Spleen (tissue), 11 donors: ENCODE measurements at regions not wholly inside any gene's neighbourhood (a gene's known extent, or its start where the extent isn't known, plus 50 kb on each side); places are given as distances from the start of the nearest gene placed in this dataset.

Experiments
- DNase-seq: peaks from one replicate; pipeline ENCODE4 v3.0.0-alpha.2; 2020
- H3K27ac ChIP-seq, 8 donors: fragments of 200-600 bp; sonication (generic) in 7 of 8; 1 replicate in 4 of 8; 2 replicates in 4 of 8; pipeline versions ENCODE4 v1.5.0 to v1.8.0; 2016 to 2021; ENCODE audit warnings: inconsistent platforms in 4 of 8, mild to moderate bottlenecking in 4 of 8, moderate library complexity in 1 of 8
- H3K27me3 ChIP-seq, 7 donors: fragments of 200-600 bp; sonication (generic) in 6 of 7; replicated peaks in 1 of 7; 1 replicate in 4 of 7; 2 replicates in 3 of 7; pipeline versions ENCODE4 v1.5.0 to v1.8.0; 2016 to 2021; ENCODE audit warnings: inconsistent platforms in 3 of 7, mild to moderate bottlenecking in 1 of 7
- H3K36me3 ChIP-seq, 6 donors: fragments of 200-600 bp; sonication (generic) in 5 of 6; 1 replicate in 4 of 6; 2 replicates in 2 of 6; pipeline versions ENCODE4 v1.5.0 to v1.8.0; 2016 to 2021; ENCODE audit warnings: inconsistent platforms in 2 of 6
- H3K4me1 ChIP-seq, 6 donors: fragments of 200-600 bp; sonication (generic) in 5 of 6; 1 replicate in 3 of 6; 2 replicates in 3 of 6; pipeline versions ENCODE4 v1.5.0 to v1.8.0; 2016 to 2021; ENCODE audit warnings: inconsistent platforms in 3 of 6
- H3K4me3 ChIP-seq, 8 donors: fragments of 200-600 bp; sonication (generic) in 7 of 8; 1 replicate in 4 of 8; 2 replicates in 4 of 8; pipeline versions ENCODE4 v1.5.0 to v1.8.0; 2016 to 2021; ENCODE audit warnings: inconsistent platforms in 4 of 8, mild to moderate bottlenecking in 4 of 8, moderate library complexity in 2 of 8
- H3K9me3 ChIP-seq, 8 donors: fragments of 200-600 bp; sonication (generic) in 7 of 8; 1 replicate in 4 of 8; 2 replicates in 4 of 8; pipeline versions ENCODE4 v1.5.0 to v1.8.0; 2016 to 2021; ENCODE audit warnings: inconsistent platforms in 4 of 8
- CTCF ChIP-seq, 11 experiments: fragments of 200-600 bp in 7 of 11; fragments of 450-650 bp in 4 of 11; sonication (generic) in 4 of 11; IDR thresholded peaks in 8 of 11; conservative IDR thresholded peaks in 3 of 11; 1 replicate in 7 of 11; 2 replicates in 4 of 11; pipeline versions ENCODE4 v1.4.0 to v1.8.0; 2016 to 2021; ENCODE audit warnings: antibody characterized with exemption in 11 of 11, inconsistent platforms in 4 of 11, mild to moderate bottlenecking in 1 of 11
- POLR2A ChIP-seq, 3 donors: fragments of 450-650 bp; IDR thresholded peaks; one replicate each; pipeline ENCODE4 v1.5.1; 2017; ENCODE audit warnings: antibody characterized with exemption in 3 of 3, mild to moderate bottlenecking in 1 of 3
- POLR2AphosphoS5 ChIP-seq, 3 donors: sonication (generic); formaldehyde crosslinking; IDR thresholded peaks; one replicate each; pipeline ENCODE4 v1.5.1; 2017; ENCODE audit warnings: antibody characterized with exemption in 3 of 3
- WGBS, 5 donors: extraction: QIAGEN DNeasy Blood & Tissue Kit in 3 of 5; methylation state at CpG; one replicate each; pipeline versions ENCODE4 v1.1.5 to v1.1.7; 2013 to 2018; 5-methylcytosine and 5-hydroxymethylcytosine counted together
- intact Hi-C: fragments of 100-400 bp; cut with DNase I; formaldehyde crosslinking; loops from one replicate; pipeline ENCODE4 v1.15.0; 2023; ENCODE audit warnings: low total_unique reads
- donor health status: healthy with polysubstance abuse.
- donor health status: DM: no; HTN: no; CAD: no; lungs with moderate emphysema.
- donor health status: DM: no; HTN: no; CAD: no.
- donor health status: Bipolar disorder and iron deficiency.
- donor health status: healthy.
- donor health status: DM: no; HTN: no; CAD: no.
- donor health status: DM: yes; HTN: yes; CAD: no.

DNA sequence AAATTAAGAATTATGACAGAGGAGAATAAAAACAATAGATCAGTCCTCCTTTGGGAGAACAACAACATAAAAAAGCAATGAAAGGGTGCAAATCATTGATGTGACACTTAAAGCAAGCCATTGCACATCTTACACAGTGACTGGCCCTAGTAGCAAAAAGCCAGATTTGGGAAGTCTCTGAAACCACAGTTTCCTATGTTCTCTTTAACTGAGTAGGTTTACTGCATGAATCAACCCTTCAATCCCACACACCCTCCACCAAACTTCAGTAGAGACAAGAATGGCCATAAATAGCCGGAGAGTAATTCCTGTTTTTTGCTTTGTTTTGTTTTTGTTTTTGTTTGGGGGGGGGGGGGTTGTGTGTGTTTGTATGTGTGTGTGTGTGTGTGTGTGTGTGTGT is 180.8 kb downstream of the VEGFC start:
- H3K27me3 ChIP-seq, result no peaks in the 10 kb centered on the region
- intact Hi-C loops, result no loop called here
- no peak for DNase-seq
- H3K4me3 ChIP-seq, result no peak overlapping the region
- peaks cover 0 to 21% (median 0%) of the 10 kb centered on the region in 8 donors for H3K9me3 ChIP-seq
- 29 to 57% (median 38%) methylated on average over 1 of the region's 1 CpG for WGBS, 5 donors
- H3K36me3 ChIP-seq, result no peaks in the 10 kb centered on the region
- H3K27ac ChIP-seq, result no peak overlapping the region
- no peaks in the 10 kb centered on the region for H3K4me1 ChIP-seq
- TF ChIP-seq CTCF (IDR thresholded peaks at IDR 0.05 in 8 of 11, conservative IDR thresholded peaks at IDR 0.05 in 3 of 11), result no peak

DNA sequence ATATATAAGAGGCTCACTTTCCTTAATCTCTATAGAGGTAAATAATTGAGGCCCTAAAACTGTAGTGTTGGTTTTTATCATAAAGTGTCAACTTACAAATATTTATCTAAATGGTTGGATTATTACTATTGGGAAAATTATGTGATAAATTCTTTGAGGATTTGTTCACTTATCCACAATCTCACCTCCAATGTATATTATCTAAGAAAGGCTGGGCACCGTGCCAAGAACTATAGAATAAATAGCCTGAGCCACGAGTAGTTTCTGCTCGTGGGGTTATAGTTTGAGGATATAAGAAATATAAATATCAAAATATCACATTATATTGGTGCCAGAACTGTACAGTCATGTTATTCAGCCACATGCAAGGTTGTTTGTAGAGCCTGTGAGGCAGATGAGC is 177.9 kb downstream of the VEGFC start:
- Histone ChIP-seq H3K4me1 (no peaks in the 10 kb centered on the region), H3K27ac (no peak overlapping the region), H3K9me3 (peaks cover 0 to 14% (median 0%) of the 10 kb centered on the region in 8 donors), H3K36me3 (no peaks in the 10 kb centered on the region), H3K27me3 (no peaks in the 10 kb centered on the region), H3K4me3 (no peak overlapping the region)
- no peak for DNase-seq
- 67 to 78% (median 73%) methylated on average over 3 of the region's 3 CpGs for WGBS, 5 donors
- TF ChIP-seq CTCF (IDR thresholded peaks at IDR 0.05 in 8 of 11, conservative IDR thresholded peaks at IDR 0.05 in 3 of 11), result no peak
- intact Hi-C loops, result no loop called here

DNA sequence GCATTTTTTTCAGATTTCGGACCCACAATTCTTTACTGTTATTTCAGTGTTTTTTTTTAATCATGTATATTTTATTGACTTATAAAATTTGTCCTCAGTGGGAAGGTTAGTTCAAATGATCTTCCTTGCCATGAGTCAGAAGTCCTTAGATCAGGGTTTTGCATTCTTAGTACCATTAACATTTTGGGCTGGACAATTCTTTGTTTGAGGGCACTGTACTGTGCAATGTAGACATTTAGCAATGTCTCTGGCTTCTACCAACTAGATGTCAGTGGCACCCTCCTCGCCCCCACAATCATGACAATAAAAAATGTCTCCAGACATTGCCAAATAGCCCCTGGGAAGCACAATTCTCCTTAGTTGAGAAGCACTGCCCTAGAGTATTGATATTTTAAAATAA is 176.6 kb downstream of the VEGFC start:
- no peaks in the 10 kb centered on the region for H3K36me3 ChIP-seq
- no peaks in the 10 kb centered on the region for H3K4me1 ChIP-seq
- no peak for TF ChIP-seq POLR2A (IDR thresholded peaks at IDR 0.05)
- no peak for TF ChIP-seq CTCF (IDR thresholded peaks at IDR 0.05 in 8 of 11, conservative IDR thresholded peaks at IDR 0.05 in 3 of 11)
- TF ChIP-seq POLR2AphosphoS5 (IDR thresholded peaks at IDR 0.05), result no peak
- H3K27me3 ChIP-seq, result no peaks in the 10 kb centered on the region
- intact Hi-C loops, result no loop called here
- no peak overlapping the region for H3K4me3 ChIP-seq
- peaks cover 0 to 14% (median 0%) of the 10 kb centered on the region in 8 donors for H3K9me3 ChIP-seq
- DNase-seq, result no peak
- no peak overlapping the region for H3K27ac ChIP-seq
- 68 to 82% (median 73%) methylated on average over 2 of the region's 2 CpGs for WGBS, 5 donors

DNA sequence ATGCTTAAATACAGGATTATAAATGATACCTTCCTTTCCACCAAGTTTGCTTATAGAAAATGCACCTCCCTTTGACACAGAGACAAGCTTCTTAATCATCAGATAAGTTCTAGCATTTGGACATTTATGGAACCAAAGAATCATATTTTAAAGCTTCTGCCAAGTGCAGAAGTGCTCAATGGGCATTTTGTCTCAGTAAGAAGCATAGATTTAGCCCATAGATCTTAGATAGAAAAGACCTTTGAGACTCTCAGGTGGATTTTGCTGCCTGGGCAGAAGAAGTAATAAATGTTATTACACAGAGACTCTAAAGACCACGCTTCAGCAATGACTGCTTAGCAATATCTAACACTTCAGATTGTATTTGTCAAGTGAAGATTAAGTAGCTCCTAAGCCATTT is 174.6 kb downstream of the VEGFC start:
- Histone ChIP-seq H3K36me3 (no peaks in the 10 kb centered on the region), H3K9me3 (peaks cover 0 to 14% (median 0%) of the 10 kb centered on the region in 8 donors), H3K4me3 (no peak overlapping the region), H3K27ac (no peak overlapping the region), H3K27me3 (no peaks in the 10 kb centered on the region), H3K4me1 (no peaks in the 10 kb centered on the region)
- DNase-seq, result no peak
- intact Hi-C loops, result no loop called here
- WGBS, 5 donors, result 60 to 81% (median 70%) methylated on average over 1 of the region's 1 CpG
- TF ChIP-seq POLR2A (IDR thresholded peaks at IDR 0.05), result no peak
- TF ChIP-seq POLR2AphosphoS5 (IDR thresholded peaks at IDR 0.05), result no peak
- no peak for TF ChIP-seq CTCF (IDR thresholded peaks at IDR 0.05 in 8 of 11, conservative IDR thresholded peaks at IDR 0.05 in 3 of 11)
